NT2/D1 (cell line): ENCODE measurements at regions not wholly inside any gene's neighbourhood (a gene's known extent, or its start where the extent isn't known, plus 50 kb on each side); places are given as distances from the start of the nearest gene placed in this dataset.

Source experiments
- SUZ12 ChIP-seq: IDR thresholded peaks from 2 replicates; pipeline ENCODE4 v1.6.1; 2011; ENCODE audit not compliant: insufficient read length, insufficient read depth; ENCODE audit errors: extremely low read depth
- YY1 ChIP-seq: IDR thresholded peaks from 2 replicates; pipeline ENCODE4 v1.6.1; 2011; ENCODE audit not compliant: insufficient read length, insufficient read depth

- TF ChIP-seq YY1 (no peak), SUZ12 (no peak)
Observed at GRCh38 chr14:101227611-101228594, 324.4 kb upstream of the RTL1 start.
